ENCODE measurements at regions not wholly inside any gene's neighbourhood (a gene's known extent, or its start where the extent isn't known, plus 50 kb on each side); places are given as distances from the start of the nearest gene placed in this dataset.

DNA sequence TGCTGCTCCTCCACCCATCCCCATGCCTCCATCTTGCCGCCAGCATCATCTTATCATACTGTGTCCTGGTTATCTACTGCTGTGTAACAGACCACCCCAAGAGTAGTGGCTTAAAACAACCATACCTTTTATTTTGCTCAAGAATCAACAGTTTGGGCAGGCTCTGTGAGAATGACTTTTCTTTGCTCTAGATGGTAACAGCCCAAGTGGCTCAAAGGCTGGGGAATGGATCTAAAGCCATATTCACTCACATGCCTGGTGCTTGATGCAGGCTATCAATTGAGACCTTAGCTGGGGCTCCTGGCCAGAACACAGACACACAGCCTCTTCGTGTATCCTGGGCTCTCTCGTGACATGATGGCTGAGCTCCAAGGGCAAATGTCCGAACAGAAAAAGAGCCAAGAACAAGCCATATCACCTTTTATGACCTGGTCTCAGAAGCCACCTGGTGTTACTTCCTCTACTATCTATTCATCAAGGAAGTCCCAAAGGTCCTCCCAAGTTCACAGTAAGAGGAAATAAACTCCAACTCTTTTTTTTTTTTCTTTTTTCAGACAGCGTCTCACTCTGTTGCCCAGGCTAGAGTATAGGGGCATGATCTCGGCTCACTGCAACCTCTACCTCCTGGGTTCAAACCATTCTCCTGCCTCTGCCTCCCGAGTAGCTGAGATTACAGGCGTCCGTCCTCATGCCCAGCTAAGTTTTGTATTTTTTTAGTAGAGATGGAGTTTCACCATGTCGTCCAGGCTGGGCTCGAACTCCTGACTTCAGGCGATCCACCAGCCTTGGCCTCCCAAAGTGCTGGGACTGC is 159.3 kb upstream of the JARID2 start:
- no peak overlapping the region for H3K4me3 Mint-ChIP-seq

DNA sequence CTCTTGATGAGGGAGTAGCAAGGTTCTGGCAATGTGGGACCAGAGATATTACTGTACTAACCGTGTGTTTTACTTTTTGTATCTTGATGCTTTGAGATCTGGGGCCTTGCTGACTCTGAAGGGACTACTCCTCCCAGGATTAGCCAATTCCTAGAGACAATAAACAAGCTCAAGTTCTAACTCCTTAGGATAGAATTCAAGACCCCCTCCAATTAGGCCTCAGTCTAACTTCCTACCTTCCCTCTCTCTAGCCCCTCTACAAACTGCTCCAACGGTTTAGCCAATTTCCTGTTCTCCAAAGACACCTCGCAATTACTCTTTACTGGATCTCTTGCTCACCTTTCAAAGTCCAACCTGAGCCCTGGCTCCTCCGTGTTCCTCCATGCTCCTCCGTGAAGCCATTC is 158.7 kb upstream of the JARID2 start:
- H3K9me3 Mint-ChIP-seq: no peaks in the 10 kb centered on the region
- no peak for DNase-seq (ENCODE audit: low spot score in 2 of 2, unreplicated experiment in 2 of 2)
- peaks cover 31% of the 10 kb centered on the region for H3K4me1 Mint-ChIP-seq
- H3K36me3 Mint-ChIP-seq: no peaks in the 10 kb centered on the region
- H3K4me3 Mint-ChIP-seq: no peak overlapping the region
- TF ChIP-seq, protein P1, sequence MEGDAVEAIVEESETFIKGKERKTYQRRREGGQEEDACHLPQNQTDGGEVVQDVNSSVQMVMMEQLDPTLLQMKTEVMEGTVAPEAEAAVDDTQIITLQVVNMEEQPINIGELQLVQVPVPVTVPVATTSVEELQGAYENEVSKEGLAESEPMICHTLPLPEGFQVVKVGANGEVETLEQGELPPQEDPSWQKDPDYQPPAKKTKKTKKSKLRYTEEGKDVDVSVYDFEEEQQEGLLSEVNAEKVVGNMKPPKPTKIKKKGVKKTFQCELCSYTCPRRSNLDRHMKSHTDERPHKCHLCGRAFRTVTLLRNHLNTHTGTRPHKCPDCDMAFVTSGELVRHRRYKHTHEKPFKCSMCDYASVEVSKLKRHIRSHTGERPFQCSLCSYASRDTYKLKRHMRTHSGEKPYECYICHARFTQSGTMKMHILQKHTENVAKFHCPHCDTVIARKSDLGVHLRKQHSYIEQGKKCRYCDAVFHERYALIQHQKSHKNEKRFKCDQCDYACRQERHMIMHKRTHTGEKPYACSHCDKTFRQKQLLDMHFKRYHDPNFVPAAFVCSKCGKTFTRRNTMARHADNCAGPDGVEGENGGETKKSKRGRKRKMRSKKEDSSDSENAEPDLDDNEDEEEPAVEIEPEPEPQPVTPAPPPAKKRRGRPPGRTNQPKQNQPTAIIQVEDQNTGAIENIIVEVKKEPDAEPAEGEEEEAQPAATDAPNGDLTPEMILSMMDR (IDR thresholded peaks at IDR 0.05; ENCODE audit: unreplicated experiment): no peak
- no peaks in the 10 kb centered on the region for H3K27me3 Mint-ChIP-seq (ENCODE audit: low read depth)
- no peak overlapping the region for H3K27ac Mint-ChIP-seq

More for the DNA sequence above, 159.3 kb upstream of the JARID2 start:
- no peak for DNase-seq (ENCODE audit: low spot score in 2 of 2, unreplicated experiment in 2 of 2)
- TF ChIP-seq, protein P1 (IDR thresholded peaks at IDR 0.05; ENCODE audit: unreplicated experiment): no peak
- no peaks in the 10 kb centered on the region for H3K9me3 Mint-ChIP-seq
- peaks cover 30% of the 10 kb centered on the region for H3K4me1 Mint-ChIP-seq
- H3K27ac Mint-ChIP-seq: no peak overlapping the region
- H3K36me3 Mint-ChIP-seq: no peaks in the 10 kb centered on the region
- H3K27me3 Mint-ChIP-seq (ENCODE audit: low read depth): no peaks in the 10 kb centered on the region

DNA sequence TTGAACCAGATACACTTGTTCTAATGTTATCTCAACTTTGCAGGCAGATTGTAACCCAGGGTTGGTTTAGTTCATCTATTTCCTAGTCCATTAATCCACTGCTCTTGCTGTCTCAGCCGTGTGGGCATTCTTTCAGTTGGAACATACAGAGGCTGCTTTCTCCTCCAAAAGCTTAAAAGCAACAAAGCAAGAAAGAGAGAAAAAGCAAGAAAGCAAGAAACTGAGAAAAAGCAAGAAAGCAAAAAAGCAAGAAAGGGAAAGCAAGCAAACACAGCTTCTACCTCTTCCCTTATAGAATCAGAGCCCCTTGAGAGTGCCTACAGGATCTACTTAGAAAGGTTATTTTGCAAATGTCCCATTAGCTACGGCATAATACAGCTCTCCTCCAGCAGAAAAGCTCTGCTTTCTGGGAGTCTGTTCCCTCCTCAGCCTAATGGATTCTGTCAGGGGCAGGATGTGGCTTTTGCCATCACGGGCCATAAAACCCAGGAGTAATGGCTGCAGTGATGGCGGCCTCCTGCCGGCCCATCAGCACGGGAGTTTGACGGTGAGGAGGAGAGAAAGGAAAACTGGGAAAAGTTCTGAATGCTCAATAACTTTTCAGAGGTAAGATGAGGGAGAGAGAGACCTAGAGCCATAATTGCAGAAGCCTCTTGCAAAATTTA is 156.8 kb upstream of the JARID2 start:
- no peaks in the 10 kb centered on the region for H3K9me3 Mint-ChIP-seq
- TF ChIP-seq, protein P1 (IDR thresholded peaks at IDR 0.05; ENCODE audit: unreplicated experiment): no peak
- H3K27me3 Mint-ChIP-seq (ENCODE audit: low read depth): no peaks in the 10 kb centered on the region
- H3K27ac Mint-ChIP-seq: peak overlapping the region; percentile 95
- peak overlapping the region; percentile 51 for H3K4me3 Mint-ChIP-seq
- DNase-seq (ENCODE audit: low spot score in 2 of 2, unreplicated experiment in 2 of 2): no peak
- peaks cover 38% of the 10 kb centered on the region for H3K4me1 Mint-ChIP-seq
- no peaks in the 10 kb centered on the region for H3K36me3 Mint-ChIP-seq

DNA sequence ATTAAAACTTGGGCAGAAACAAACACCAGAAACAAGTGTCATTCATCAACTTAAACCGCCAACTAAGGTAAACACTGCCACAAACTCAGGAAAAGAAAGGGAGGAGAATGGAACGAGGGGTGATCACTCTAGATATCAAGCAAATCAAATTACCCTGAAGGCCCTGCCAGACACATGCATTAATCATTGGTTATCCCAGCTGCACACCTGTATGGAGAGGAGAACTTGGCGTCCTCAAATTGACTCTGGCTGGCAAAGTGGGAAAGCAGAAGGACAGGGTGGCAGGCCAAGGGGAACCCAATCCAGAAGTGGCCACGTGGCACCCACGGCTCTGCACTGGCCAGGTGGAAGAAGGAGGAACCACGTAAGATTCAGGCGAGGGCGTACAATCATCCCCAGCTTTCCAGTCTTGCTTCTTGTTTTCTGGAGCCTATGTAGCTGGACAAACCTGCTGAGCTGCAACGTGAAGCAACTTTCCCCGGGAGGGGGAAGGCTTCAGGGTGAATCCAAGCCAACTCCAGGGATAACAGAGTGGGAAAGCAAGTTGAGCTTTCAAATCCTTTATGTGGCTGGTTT is 156.2 kb upstream of the JARID2 start:
- Mint-ChIP-seq H3K4me3 (peak overlapping the region; percentile 51), H3K27ac (peak overlapping the region; percentile 95), H3K36me3 (no peaks in the 10 kb centered on the region), H3K9me3 (no peaks in the 10 kb centered on the region), H3K4me1 (peaks cover 38% of the 10 kb centered on the region), H3K27me3 (ENCODE audit: low read depth) (no peaks in the 10 kb centered on the region)
- peak in 1 of 2 experiments; percentile 56 for DNase-seq (ENCODE audit: low spot score in 2 of 2, unreplicated experiment in 2 of 2)
- TF ChIP-seq, protein P1 (IDR thresholded peaks at IDR 0.05; ENCODE audit: unreplicated experiment): no peak

DNA sequence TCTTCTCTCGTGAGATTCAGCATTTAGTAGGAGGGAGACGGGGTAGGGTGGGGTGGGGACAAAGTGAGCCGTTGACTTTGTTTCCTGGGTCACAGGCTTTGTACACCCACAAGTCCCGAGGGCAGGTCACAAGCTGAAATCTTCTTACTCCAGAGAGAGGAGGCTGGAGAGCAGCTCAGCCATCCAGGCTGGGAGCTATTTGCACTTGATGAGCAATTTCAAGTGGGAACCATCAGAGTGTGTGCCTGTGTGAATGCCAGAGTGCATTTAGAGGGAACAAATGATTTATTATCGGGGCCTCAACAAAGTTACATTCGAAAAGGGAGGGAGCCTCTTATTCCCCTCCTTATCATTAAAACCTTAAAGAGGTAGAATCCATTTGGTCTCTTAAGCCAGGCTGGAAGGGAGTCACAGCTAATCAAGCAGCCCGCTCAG is 155.7 kb upstream of the JARID2 start:
- Mint-ChIP-seq H3K27me3 (ENCODE audit: low read depth) (no peaks in the 10 kb centered on the region), H3K9me3 (no peaks in the 10 kb centered on the region), H3K4me3 (peak overlapping the region; percentile 51), H3K36me3 (no peaks in the 10 kb centered on the region), H3K4me1 (peaks cover 38% of the 10 kb centered on the region), H3K27ac (peak overlapping the region; percentile 95)
- TF ChIP-seq, protein P1 (IDR thresholded peaks at IDR 0.05; ENCODE audit: unreplicated experiment): no peak
- DNase-seq (ENCODE audit: low spot score in 2 of 2, unreplicated experiment in 2 of 2): peak in 1 of 2 experiments; percentile 48
